Ovary (tissue), 3 donors: ENCODE measurements at regions not wholly inside any gene's neighbourhood (a gene's known extent, or its start where the extent isn't known, plus 50 kb on each side); places are given as distances from the start of the nearest gene placed in this dataset.

ENCODE experiments used
- CTCF ChIP-seq, 3 donors: fragments of 450-650 bp in 2 of 3; fragments of 200-600 bp in 1 of 3; IDR thresholded peaks; one replicate each; pipeline versions ENCODE4 v1.5.1 to v1.8.0; 2016 to 2022; ENCODE audit warnings: antibody characterized with exemption in 3 of 3, mild to moderate bottlenecking in 1 of 3
- EP300 ChIP-seq: sonication (generic); formaldehyde crosslinking; IDR thresholded peaks from one replicate; pipeline ENCODE4 v1.6.1; 2017; ENCODE audit warnings: antibody characterized with exemption
- POLR2A ChIP-seq: fragments of 450-650 bp; IDR thresholded peaks from one replicate; pipeline ENCODE4 v1.6.1; 2017; ENCODE audit warnings: antibody characterized with exemption, mild to moderate bottlenecking, moderate library complexity
- donor health status: DM: no; HTN: no; CAD: no.

- TF ChIP-seq CTCF (IDR thresholded peaks at IDR 0.05) (no peak), EP300 (no peak), POLR2A (no peak)
Observed at GRCh38 chr18:60060578-60060977, 160.8 kb downstream of the PMAIP1 start.
